HL-60 (cell line): ENCODE measurements at regions not wholly inside any gene's neighbourhood (a gene's known extent, or its start where the extent isn't known, plus 50 kb on each side); places are given as distances from the start of the nearest gene placed in this dataset.

ENCODE experiments used
- DNase-seq, 2 experiments: peaks; one replicate each; pipeline ENCODE4 v3.0.0-alpha.2; 2010 to 2020; ENCODE audit warnings: low read depth in 1 of 2, low spot score in 1 of 2
- H3K27ac ChIP-seq: fragments of 250-450 bp; sonication (Bioruptor Pico); replicated peaks from 2 replicates; pipeline ENCODE4 v1.5.1; 2020; ENCODE audit warnings: mild to moderate bottlenecking, moderate library complexity
- H3K27me3 ChIP-seq: fragments of 250-450 bp; sonication (Bioruptor Pico); 2 replicates; pipeline ENCODE4 v1.5.1; 2021; ENCODE audit warnings: mild to moderate bottlenecking, moderate library complexity; ENCODE audit not compliant: insufficient read depth, poor library complexity, severe bottlenecking
- H3K4me3 ChIP-seq: replicated peaks from 2 replicates; pipeline ENCODE4 v1.5.1; 2011; ENCODE audit warnings: mild to moderate bottlenecking, control low read depth, low read length; ENCODE audit not compliant: insufficient read depth
- CTCF ChIP-seq: IDR thresholded peaks from one replicate; pipeline ENCODE4 v1.5.1; 2011; ENCODE audit warnings: low read length, control low read depth, inconsistent platforms; ENCODE audit not compliant: insufficient read depth
- GABPA ChIP-seq: IDR thresholded peaks from 2 replicates; pipeline ENCODE4 v1.6.1; 2012; ENCODE audit warnings: low read depth
- POLR2AphosphoS5 ChIP-seq: IDR thresholded peaks from 2 replicates; pipeline ENCODE4 v1.6.1; 2012; ENCODE audit warnings: low read depth
- REST ChIP-seq: IDR thresholded peaks from 2 replicates; pipeline ENCODE4 v1.6.1; 2012; ENCODE audit warnings: low read depth; ENCODE audit not compliant: insufficient replicate concordance
- SPI1 ChIP-seq: IDR thresholded peaks from 2 replicates; pipeline ENCODE4 v1.6.1; 2012; ENCODE audit warnings: low read depth, mild to moderate bottlenecking, borderline replicate concordance

GRCh38 chr5:110956913-110957813 is 114.3 kb upstream of the TSLP start:
- no peak overlapping the region for H3K4me3 ChIP-seq
- TF ChIP-seq POLR2AphosphoS5 = no peak
- TF ChIP-seq CTCF = no peak
- TF ChIP-seq GABPA = no peak
- TF ChIP-seq SPI1 = no peak
- TF ChIP-seq REST = no peak
- no peak for DNase-seq

GRCh38 chr5:110957934-110958333 is 113.6 kb upstream of the TSLP start:
- DNase-seq = no peak
- no peak for TF ChIP-seq SPI1
- no peak overlapping the region for H3K27ac ChIP-seq

More at GRCh38 chr5:110956913-110957813, 114.3 kb upstream of the TSLP start:
- no peaks in the 10 kb centered on the region for H3K27me3 ChIP-seq
- no peak overlapping the region for H3K27ac ChIP-seq

GRCh38 chr5:110963495-110963894 is 108.0 kb upstream of the TSLP start:
- H3K27ac ChIP-seq = no peak overlapping the region
- no peak overlapping the region for H3K4me3 ChIP-seq
- no peak for TF ChIP-seq REST
- TF ChIP-seq SPI1 = no peak
- TF ChIP-seq GABPA = no peak
- no peak for TF ChIP-seq POLR2AphosphoS5
- TF ChIP-seq CTCF = no peak
- DNase-seq = no peak
- H3K27me3 ChIP-seq = no peaks in the 10 kb centered on the region

More at GRCh38 chr5:110957934-110958333, 113.6 kb upstream of the TSLP start:
- Histone ChIP-seq H3K27me3 (no peaks in the 10 kb centered on the region), H3K4me3 (no peak overlapping the region)

- no peak for DNase-seq
- no peaks in the 10 kb centered on the region for H3K27me3 ChIP-seq
- H3K4me3 ChIP-seq = no peak overlapping the region
- TF ChIP-seq CTCF (no peak), SPI1 (no peak), REST (no peak), POLR2AphosphoS5 (no peak), GABPA (no peak)
- H3K27ac ChIP-seq = no peak overlapping the region
Measured at GRCh38 chr5:110965773-110966581, 105.5 kb upstream of the TSLP start.
